Duodenal mucosa (tissue), 2 donors: ENCODE measurements at regions not wholly inside any gene's neighbourhood (a gene's known extent, or its start where the extent isn't known, plus 50 kb on each side); places are given as distances from the start of the nearest gene placed in this dataset.

Source experiments
- H3K27ac ChIP-seq: one replicate; pipeline ENCODE4 v1.7.0; 2013; ENCODE audit warnings: low read depth, low read length
- H3K27me3 ChIP-seq, 2 donors: one replicate each; pipeline ENCODE4 v1.7.0; 2013; ENCODE audit warnings: low read length in 2 of 2, control low read depth in 1 of 2; ENCODE audit not compliant: insufficient read depth in 2 of 2, control insufficient read depth in 1 of 2
- H3K36me3 ChIP-seq, 2 donors: one replicate each; pipeline ENCODE4 v1.7.0; 2013; ENCODE audit warnings: low read length in 2 of 2, control low read depth in 1 of 2; ENCODE audit not compliant: insufficient read depth in 2 of 2, control insufficient read depth in 1 of 2
- H3K4me1 ChIP-seq, 2 donors: one replicate each; pipeline ENCODE4 v1.7.0; 2013; ENCODE audit warnings: low read length in 2 of 2, control low read depth in 1 of 2; ENCODE audit not compliant: insufficient read depth in 2 of 2, control insufficient read depth in 1 of 2
- H3K4me3 ChIP-seq, 2 donors: one replicate each; pipeline ENCODE4 v1.7.0; 2013; ENCODE audit warnings: low read length in 2 of 2, low read depth in 1 of 2
- H3K9ac ChIP-seq, 2 donors: one replicate each; pipeline ENCODE4 v1.7.0; 2013; ENCODE audit warnings: low read length in 2 of 2, low read depth in 1 of 2
- H3K9me3 ChIP-seq, 2 donors: one replicate each; pipeline ENCODE4 v1.7.0; 2013; ENCODE audit warnings: low read length in 2 of 2, control low read depth in 1 of 2; ENCODE audit not compliant: control insufficient read depth in 1 of 2

GRCh38 chr2:30355306-30355705 lies 91.7 kb upstream of the LCLAT1 start:
- Histone ChIP-seq H3K27me3 (no peaks in the 10 kb centered on the region), H3K27ac (no peak overlapping the region), H3K4me3 (no peak overlapping the region), H3K36me3 (no peaks in the 10 kb centered on the region), H3K9me3 (no peaks in the 10 kb centered on the region), H3K4me1 (peaks cover 4 to 12% of the 10 kb centered on the region in 2 donors), H3K9ac (no peak overlapping the region)

GRCh38 chr2:30356071-30356470 lies 91.0 kb upstream of the LCLAT1 start:
- no peaks in the 10 kb centered on the region for H3K36me3 ChIP-seq
- H3K27ac ChIP-seq, result no peak overlapping the region
- no peaks in the 10 kb centered on the region for H3K27me3 ChIP-seq
- no peak overlapping the region for H3K4me3 ChIP-seq
- H3K4me1 ChIP-seq, result peaks cover 4 to 12% of the 10 kb centered on the region in 2 donors
- H3K9ac ChIP-seq, result no peak overlapping the region
- H3K9me3 ChIP-seq, result no peaks in the 10 kb centered on the region

GRCh38 chr2:30356776-30357175 lies 90.3 kb upstream of the LCLAT1 start:
- H3K4me1 ChIP-seq, result peaks cover 4 to 12% of the 10 kb centered on the region in 2 donors
- H3K4me3 ChIP-seq, result no peak overlapping the region
- H3K9me3 ChIP-seq, result no peaks in the 10 kb centered on the region
- H3K27ac ChIP-seq, result no peak overlapping the region
- H3K27me3 ChIP-seq, result no peaks in the 10 kb centered on the region
- no peak overlapping the region for H3K9ac ChIP-seq
- no peaks in the 10 kb centered on the region for H3K36me3 ChIP-seq

DNA sequence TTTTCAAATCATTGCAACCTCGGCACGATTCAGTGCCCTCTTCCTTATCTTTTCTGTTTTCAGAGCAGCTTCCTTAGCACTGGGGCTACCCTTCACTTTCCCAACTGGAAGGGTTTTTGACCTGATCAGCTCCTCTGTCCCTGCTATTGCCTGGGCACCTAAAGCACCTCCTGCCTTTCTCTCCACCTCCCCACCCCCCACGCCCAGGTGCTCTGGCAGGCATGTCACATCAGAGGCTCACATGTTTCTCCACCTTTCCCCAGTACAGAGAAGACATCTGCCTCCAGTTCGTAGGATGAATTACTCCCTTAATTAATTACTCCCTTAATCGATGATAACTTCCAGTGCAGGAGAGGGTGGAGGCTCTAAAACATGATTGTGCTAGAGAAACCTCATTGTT lies 88.7 kb upstream of the LCLAT1 start:
- no peaks in the 10 kb centered on the region for H3K27me3 ChIP-seq
- H3K4me1 ChIP-seq, result peaks cover 4 to 12% of the 10 kb centered on the region in 2 donors
- no peaks in the 10 kb centered on the region for H3K36me3 ChIP-seq
- H3K9ac ChIP-seq, result no peak overlapping the region
- H3K27ac ChIP-seq, result no peak overlapping the region
- H3K4me3 ChIP-seq, result no peak overlapping the region
- H3K9me3 ChIP-seq, result no peaks in the 10 kb centered on the region

- Histone ChIP-seq H3K9ac (no peak overlapping the region), H3K27me3 (no peaks in the 10 kb centered on the region), H3K9me3 (no peaks in the 10 kb centered on the region), H3K4me3 (no peak overlapping the region), H3K36me3 (no peaks in the 10 kb centered on the region), H3K4me1 (peaks cover 4 to 12% of the 10 kb centered on the region in 2 donors), H3K27ac (no peak overlapping the region)
These were observed 88.2 kb upstream of the LCLAT1 start for GRCh38 chr2:30358842-30359241.

- peak overlapping the region; percentile 17 for H3K27ac ChIP-seq
- H3K4me1 ChIP-seq, result peaks cover 4 to 8% of the 10 kb centered on the region in 2 donors
These were observed 87.3 kb upstream of the LCLAT1 start for GRCh38 chr2:30359644-30360167.

GRCh38 chr2:30361751-30362394 lies 85.2 kb upstream of the LCLAT1 start:
- peaks cover 4 to 8% of the 10 kb centered on the region in 2 donors for H3K4me1 ChIP-seq
- no peak overlapping the region for H3K4me3 ChIP-seq
- H3K27ac ChIP-seq, result no peak overlapping the region
- H3K9ac ChIP-seq, result no peak overlapping the region
- H3K27me3 ChIP-seq, result no peaks in the 10 kb centered on the region
- no peaks in the 10 kb centered on the region for H3K9me3 ChIP-seq
- no peaks in the 10 kb centered on the region for H3K36me3 ChIP-seq

More at GRCh38 chr2:30359644-30360167, 87.3 kb upstream of the LCLAT1 start:
- Histone ChIP-seq H3K27me3 (no peaks in the 10 kb centered on the region), H3K9ac (no peak overlapping the region), H3K9me3 (no peaks in the 10 kb centered on the region), H3K36me3 (no peaks in the 10 kb centered on the region), H3K4me3 (no peak overlapping the region)

- Histone ChIP-seq H3K4me1 (peaks cover 4 to 8% of the 10 kb centered on the region in 2 donors), H3K9ac (no peak overlapping the region), H3K27me3 (no peaks in the 10 kb centered on the region), H3K36me3 (no peaks in the 10 kb centered on the region), H3K9me3 (no peaks in the 10 kb centered on the region), H3K27ac (no peak overlapping the region), H3K4me3 (no peak overlapping the region)
These were observed 84.5 kb upstream of the LCLAT1 start for GRCh38 chr2:30362468-30363081.

DNA sequence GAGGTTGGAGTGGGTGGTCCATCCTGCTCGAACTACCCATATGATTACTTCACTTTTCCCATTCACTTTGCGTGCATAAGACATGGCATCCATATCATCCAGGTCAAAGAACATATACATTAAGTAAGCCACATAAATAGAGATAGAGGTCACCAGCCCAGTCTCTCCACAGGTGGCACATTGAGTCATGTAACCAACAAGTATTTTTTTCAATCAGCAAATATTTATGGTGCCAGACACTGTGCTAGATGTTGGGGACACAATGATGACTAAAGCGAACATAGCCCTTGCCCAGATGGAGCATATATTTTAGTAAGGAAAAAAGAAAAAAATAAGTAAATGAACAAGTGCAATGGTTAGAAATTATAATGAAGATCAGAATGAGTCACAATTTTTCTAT lies 83.6 kb upstream of the LCLAT1 start:
- H3K4me1 ChIP-seq, result peaks cover 4 to 8% of the 10 kb centered on the region in 2 donors
- H3K27me3 ChIP-seq, result no peaks in the 10 kb centered on the region
- no peaks in the 10 kb centered on the region for H3K36me3 ChIP-seq
- no peak overlapping the region for H3K4me3 ChIP-seq
- no peak overlapping the region for H3K27ac ChIP-seq
- H3K9me3 ChIP-seq, result no peaks in the 10 kb centered on the region
- H3K9ac ChIP-seq, result no peak overlapping the region

- H3K27ac ChIP-seq, result no peak overlapping the region
- H3K4me1 ChIP-seq, result peaks cover 0 to under 1% of the 10 kb centered on the region in 2 donors
- H3K36me3 ChIP-seq, result no peaks in the 10 kb centered on the region
- H3K9me3 ChIP-seq, result no peaks in the 10 kb centered on the region
- no peak overlapping the region for H3K9ac ChIP-seq
- H3K4me3 ChIP-seq, result no peak overlapping the region
- no peaks in the 10 kb centered on the region for H3K27me3 ChIP-seq
These were observed 81.8 kb upstream of the LCLAT1 start for GRCh38 chr2:30365201-30365600.
